Activated T-cell treated with anti-CD3 and anti-CD28 coated beads, Interleukin-2, amount 50 U/mL, for 72 hours (primary cell): ENCODE measurements at regions not wholly inside any gene's neighbourhood (a gene's known extent, or its start where the extent isn't known, plus 50 kb on each side); places are given as distances from the start of the nearest gene placed in this dataset.

Experiments used
- ATAC-seq, 2 donors: fragments of 150-1000 bp; cut with Tn5 transposase; replicated peaks in 1 of 2; 2 replicates each; pipeline ENCODE4 v1.10.0; 2021; ENCODE audit warnings: moderate library complexity in 2 of 2, mild to moderate bottlenecking in 1 of 2
- DNase-seq, 2 donors: peaks; one replicate each; pipeline ENCODE4 v3.0.0; 2021 to 2022; ENCODE audit warnings: mixed read lengths in 1 of 2
- H3K27ac Mint-ChIP-seq: one replicate; pipeline ENCODE4 v1.8.0; 2022; ENCODE audit warnings: mild to moderate bottlenecking, moderate library complexity, mixed read lengths
- H3K27me3 Mint-ChIP-seq: one replicate; pipeline ENCODE4 v1.8.0; 2022; ENCODE audit warnings: low read depth, mixed read lengths
- H3K36me3 Mint-ChIP-seq, 2 donors: one replicate each; pipeline ENCODE4 v1.8.0; 2022; ENCODE audit warnings: mixed read lengths in 2 of 2, mild to moderate bottlenecking in 1 of 2; ENCODE audit not compliant: insufficient read depth in 2 of 2
- H3K4me1 Mint-ChIP-seq: one replicate; pipeline ENCODE4 v1.8.0; 2022; ENCODE audit warnings: low read depth, mixed read lengths
- H3K4me3 Mint-ChIP-seq, 2 donors: one replicate each; pipeline ENCODE4 v1.8.0; 2022; ENCODE audit warnings: mild to moderate bottlenecking in 2 of 2, mixed read lengths in 2 of 2, moderate library complexity in 2 of 2
- H3K9me3 Mint-ChIP-seq, 2 donors: one replicate each; pipeline ENCODE4 v1.8.0; 2022; ENCODE audit warnings: mixed read lengths in 2 of 2

GRCh38 chr9:90559075-90560073 is 83.2 kb downstream of the DIRAS2 start:
- H3K27me3 Mint-ChIP-seq: no peaks in the 10 kb centered on the region
- H3K9me3 Mint-ChIP-seq: no peaks in the 10 kb centered on the region
- H3K27ac Mint-ChIP-seq: no peak overlapping the region
- no peak for DNase-seq
- no peak for ATAC-seq
- no peaks in the 10 kb centered on the region for H3K4me1 Mint-ChIP-seq
- no peaks in the 10 kb centered on the region for H3K36me3 Mint-ChIP-seq
- no peak overlapping the region for H3K4me3 Mint-ChIP-seq
